Neural cell (in vitro differentiated cells): ENCODE measurements at regions not wholly inside any gene's neighbourhood (a gene's known extent, or its start where the extent isn't known, plus 50 kb on each side); places are given as distances from the start of the nearest gene placed in this dataset.

Experiments
- CTCF ChIP-seq: fragments of 450-650 bp; IDR thresholded peaks from 2 replicates; pipeline ENCODE4 v1.5.1; 2014; ENCODE audit warnings: antibody characterized with exemption, mild to moderate bottlenecking, moderate library complexity; ENCODE audit not compliant: poor library complexity, severe bottlenecking
- EP300 ChIP-seq: fragments of 450-650 bp; conservative IDR thresholded peaks from 2 replicates; pipeline ENCODE4 v1.6.1; 2014; ENCODE audit warnings: antibody characterized with exemption, mild to moderate bottlenecking, moderate library complexity; ENCODE audit not compliant: poor library complexity, severe bottlenecking
- EZH2 ChIP-seq: fragments of 200-600, 300-800 bp; shearing (Covaris generic), sonication (generic); IDR thresholded peaks from 2 replicates; pipeline ENCODE4 v1.6.1; 2014; ENCODE audit warnings: antibody characterized with exemption, low read length, borderline replicate concordance, mild to moderate bottlenecking; ENCODE audit not compliant: insufficient read depth, poor library complexity, severe bottlenecking
- MXI1 ChIP-seq: fragments of 450-650 bp; conservative IDR thresholded peaks from 2 replicates; pipeline ENCODE4 v1.6.1; 2014; ENCODE audit warnings: antibody characterized with exemption, mild to moderate bottlenecking; ENCODE audit not compliant: poor library complexity, severe bottlenecking
- RAD21 ChIP-seq: fragments of 450-650 bp; conservative IDR thresholded peaks from 2 replicates; pipeline ENCODE4 v1.6.1; 2014; ENCODE audit warnings: antibody characterized with exemption, mild to moderate bottlenecking, moderate library complexity
- TAF1 ChIP-seq: IDR thresholded peaks from 2 replicates; pipeline ENCODE4 v1.6.1; 2012; ENCODE audit warnings: low read depth

GRCh38 chr9:107948086-107948485 lies 458.5 kb upstream of the KLF4 start:
- TF ChIP-seq EP300 (no peak), CTCF (no peak), MXI1 (no peak), EZH2 (no peak), TAF1 (no peak), RAD21 (no peak)
